GM21723 (cell line): ENCODE measurements at regions not wholly inside any gene's neighbourhood (a gene's known extent, or its start where the extent isn't known, plus 50 kb on each side); places are given as distances from the start of the nearest gene placed in this dataset.
"Not testable (repeated sequence)": the region's sequence is repeated elsewhere in the genome, so short reads cannot be mapped to it uniquely, and the experiment has no call there.

Source experiments
- ATAC-seq: cut with Tn5 transposase; IDR thresholded peaks from one replicate; pipeline ENCODE4 v1.9.1; 2021; ENCODE audit warnings: mild to moderate bottlenecking, moderate library complexity; ENCODE audit not compliant: unreplicated experiment

- ATAC-seq = no peak
Measured at GRCh38 chr1:91604632-91605031, 104.0 kb downstream of the CDC7 start.

- no peak for ATAC-seq
Measured at GRCh38 chr1:91605566-91605965, 104.9 kb downstream of the CDC7 start.

- no peak for ATAC-seq
Measured at GRCh38 chr1:91606546-91607078, 106.0 kb downstream of the CDC7 start.

GRCh38 chr1:91607686-91608085, 107.0 kb downstream of the CDC7 start:
- not testable (repeated sequence) for ATAC-seq

GRCh38 chr1:91608876-91609275, 108.2 kb downstream of the CDC7 start:
- no peak for ATAC-seq

- no peak for ATAC-seq
Measured at GRCh38 chr1:91609551-91609950, 108.9 kb downstream of the CDC7 start.

GRCh38 chr1:91610102-91610501, 109.5 kb downstream of the CDC7 start:
- no peak for ATAC-seq

GRCh38 chr1:91610789-91611188, 110.1 kb downstream of the CDC7 start:
- no peak for ATAC-seq

GRCh38 chr1:91611483-91611917, 110.8 kb downstream of the CDC7 start:
- no peak for ATAC-seq

GRCh38 chr1:91613595-91613994, 112.9 kb downstream of the CDC7 start:
- ATAC-seq = no peak

GRCh38 chr1:91616712-91617111, 116.1 kb downstream of the CDC7 start:
- ATAC-seq = no peak

GRCh38 chr1:91617285-91617765, 116.7 kb downstream of the CDC7 start:
- no peak for ATAC-seq

GRCh38 chr1:91619881-91620280, 119.2 kb downstream of the CDC7 start:
- ATAC-seq = no peak

GRCh38 chr1:91621360-91621759, 120.7 kb downstream of the CDC7 start:
- no peak for ATAC-seq

- no peak for ATAC-seq
Measured at GRCh38 chr1:91621907-91622306, 121.3 kb downstream of the CDC7 start.

GRCh38 chr1:91622616-91623015, 122.0 kb downstream of the CDC7 start:
- no peak for ATAC-seq

GRCh38 chr1:91623020-91623419, 122.4 kb downstream of the CDC7 start:
- no peak for ATAC-seq

- ATAC-seq = no peak
Measured at GRCh38 chr1:91624331-91624730, 123.7 kb downstream of the CDC7 start.
